BE2C (cell line): ENCODE measurements at regions not wholly inside any gene's neighbourhood (a gene's known extent, or its start where the extent isn't known, plus 50 kb on each side); places are given as distances from the start of the nearest gene placed in this dataset.
"Not testable (repeated sequence)": the region's sequence is repeated elsewhere in the genome, so short reads cannot be mapped to it uniquely, and the experiment has no call there.

ENCODE experiments used
- DNase-seq: peaks from one replicate; pipeline ENCODE4 v3.0.0-alpha.2; 2020
- H3K27me3 ChIP-seq: fragments of 250-450 bp; sonication (Bioruptor Pico); 2 replicates; pipeline ENCODE4 v1.5.1; 2020; ENCODE audit warnings: mild to moderate bottlenecking
- H3K36me3 ChIP-seq: fragments of 250-450 bp; sonication (Bioruptor Pico); 2 replicates; pipeline ENCODE4 v1.5.1; 2020; ENCODE audit warnings: mild to moderate bottlenecking
- H3K4me1 ChIP-seq: fragments of 250-450 bp; sonication (Bioruptor Pico); 2 replicates; pipeline ENCODE4 v1.5.1; 2020
- H3K4me3 ChIP-seq: 2 replicates; pipeline ENCODE4 v1.5.1; 2011; ENCODE audit warnings: low read depth, low read length
- H3K9me3 ChIP-seq: fragments of 250-450 bp; sonication (Bioruptor Pico); 2 replicates; pipeline ENCODE4 v1.5.1; 2020
- CTCF ChIP-seq: IDR thresholded peaks from 2 replicates; pipeline ENCODE4 v1.5.1; 2012; ENCODE audit warnings: mild to moderate bottlenecking, low read depth, low read length

GRCh38 chr7:12025246-12025645 lies 185.8 kb upstream of the TMEM106B start:
- Histone ChIP-seq H3K36me3 (no peaks in the 10 kb centered on the region), H3K9me3 (no peaks in the 10 kb centered on the region), H3K4me3 (no peak overlapping the region), H3K27me3 (no peaks in the 10 kb centered on the region), H3K4me1 (no peaks in the 10 kb centered on the region)
- no peak for DNase-seq
- TF ChIP-seq CTCF = no peak

GRCh38 chr7:12028508-12028907 lies 182.6 kb upstream of the TMEM106B start:
- no peak for TF ChIP-seq CTCF
- no peaks in the 10 kb centered on the region for H3K27me3 ChIP-seq
- DNase-seq = no peak
- no peak overlapping the region for H3K4me3 ChIP-seq
- H3K36me3 ChIP-seq = no peaks in the 10 kb centered on the region
- H3K4me1 ChIP-seq = no peaks in the 10 kb centered on the region
- no peaks in the 10 kb centered on the region for H3K9me3 ChIP-seq

- no peaks in the 10 kb centered on the region for H3K9me3 ChIP-seq
- no peaks in the 10 kb centered on the region for H3K4me1 ChIP-seq
- TF ChIP-seq CTCF = no peak
- H3K27me3 ChIP-seq = no peaks in the 10 kb centered on the region
- H3K36me3 ChIP-seq = no peaks in the 10 kb centered on the region
- no peak overlapping the region for H3K4me3 ChIP-seq
- no peak for DNase-seq
Observed at GRCh38 chr7:12030116-12030515, 181.0 kb upstream of the TMEM106B start.

- no peaks in the 10 kb centered on the region for H3K36me3 ChIP-seq
- no peak for TF ChIP-seq CTCF
- H3K4me1 ChIP-seq = no peaks in the 10 kb centered on the region
- no peak for DNase-seq
- no peaks in the 10 kb centered on the region for H3K9me3 ChIP-seq
- no peaks in the 10 kb centered on the region for H3K27me3 ChIP-seq
- H3K4me3 ChIP-seq = no peak overlapping the region
Observed at GRCh38 chr7:12031186-12031585, 179.9 kb upstream of the TMEM106B start.

- TF ChIP-seq CTCF = no peak
- no peaks in the 10 kb centered on the region for H3K27me3 ChIP-seq
- no peak overlapping the region for H3K4me3 ChIP-seq
- no peaks in the 10 kb centered on the region for H3K4me1 ChIP-seq
- H3K36me3 ChIP-seq = no peaks in the 10 kb centered on the region
- no peak for DNase-seq
- H3K9me3 ChIP-seq = no peaks in the 10 kb centered on the region
Observed at GRCh38 chr7:12031638-12032037, 179.5 kb upstream of the TMEM106B start.

- no peak for TF ChIP-seq CTCF
- H3K4me3 ChIP-seq = no peak overlapping the region
- no peaks in the 10 kb centered on the region for H3K27me3 ChIP-seq
- DNase-seq = no peak
- no peaks in the 10 kb centered on the region for H3K4me1 ChIP-seq
- H3K36me3 ChIP-seq = no peaks in the 10 kb centered on the region
- no peaks in the 10 kb centered on the region for H3K9me3 ChIP-seq
Observed at GRCh38 chr7:12032146-12032545, 178.9 kb upstream of the TMEM106B start.

- not testable (repeated sequence) for H3K27me3 ChIP-seq, H3K36me3 ChIP-seq, H3K4me1 ChIP-seq, DNase-seq, H3K9me3 ChIP-seq, H3K4me3 ChIP-seq
Observed at GRCh38 chr7:12043457-12043856, 167.6 kb upstream of the TMEM106B start.
